ENCODE measurements at regions not wholly inside any gene's neighbourhood (a gene's known extent, or its start where the extent isn't known, plus 50 kb on each side); places are given as distances from the start of the nearest gene placed in this dataset.
"Not testable (repeated sequence)": the region's sequence is repeated elsewhere in the genome, so short reads cannot be mapped to it uniquely, and the experiment has no call there.

DNA sequence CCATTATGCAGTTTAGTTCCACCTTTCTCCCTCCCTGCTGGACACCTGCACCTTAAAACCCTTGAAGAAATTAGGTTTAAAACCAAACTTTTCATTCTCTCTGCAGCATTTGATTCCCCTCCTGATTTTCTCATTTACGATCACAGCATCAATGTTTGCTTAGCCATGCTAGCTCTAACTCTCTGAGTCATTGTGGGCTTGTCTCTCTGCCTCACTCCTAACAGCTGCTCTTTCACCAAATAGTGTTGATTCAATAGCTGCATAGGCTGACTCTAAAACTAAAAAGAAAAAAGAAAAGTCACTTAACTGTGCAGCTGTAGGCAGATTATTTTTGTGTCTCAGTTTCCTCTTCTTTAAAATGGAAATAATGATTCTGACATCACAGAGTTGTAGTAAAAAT, 1124.9 kb downstream of the DIAPH3 start:
- no peak for DNase-seq

- DNase-seq, result no peak
These were observed 1120.7 kb downstream of the DIAPH3 start for GRCh38 chr13:59043016-59043415.

GRCh38 chr13:59047546-59047945, 1116.2 kb downstream of the DIAPH3 start:
- no peak for DNase-seq

DNA sequence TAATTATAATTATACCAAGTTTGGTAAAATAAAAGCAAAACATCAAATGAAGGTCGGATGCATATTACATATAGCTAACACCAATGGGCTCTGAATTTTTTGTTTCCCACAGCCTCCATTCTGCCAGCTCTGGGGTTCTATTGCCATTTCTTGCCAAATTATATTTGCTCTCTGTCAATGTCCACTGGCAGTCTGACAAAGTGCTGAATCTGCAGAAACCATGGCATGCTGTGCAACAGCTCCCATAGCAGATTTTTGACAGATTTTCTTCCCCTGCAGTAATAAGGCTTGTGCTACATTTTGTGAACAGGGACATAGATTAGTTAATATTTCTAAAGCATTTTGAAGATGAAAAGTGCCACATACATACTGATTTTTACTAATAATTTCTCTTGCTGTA, 1102.1 kb downstream of the DIAPH3 start:
- DNase-seq, result no peak

DNA sequence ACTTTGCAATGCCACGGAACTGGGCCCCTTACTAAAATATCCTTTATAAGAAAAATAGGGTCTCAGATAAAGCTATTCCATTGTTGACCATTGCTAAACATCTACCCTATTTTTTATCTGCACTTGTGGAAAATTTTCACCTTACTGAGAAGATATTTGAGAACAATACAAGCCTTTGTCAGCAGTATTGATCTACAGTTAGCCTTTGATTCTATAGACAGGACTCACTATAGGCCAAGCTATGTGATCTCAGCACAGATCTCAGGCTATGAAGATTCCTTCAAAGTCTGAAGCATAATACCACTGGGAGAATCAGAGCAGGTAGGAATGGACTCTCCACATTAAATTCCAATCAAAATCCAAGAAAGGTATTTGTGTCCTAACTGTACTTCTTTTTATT, 1099.7 kb downstream of the DIAPH3 start:
- no peak for DNase-seq

GRCh38 chr13:59076386-59076785, 1087.3 kb downstream of the DIAPH3 start:
- not testable (repeated sequence) for DNase-seq

GRCh38 chr13:59086147-59086546, 1077.6 kb downstream of the DIAPH3 start:
- no peak for DNase-seq

- DNase-seq, result no peak
These were observed 1075.0 kb downstream of the DIAPH3 start for GRCh38 chr13:59088716-59089115.

- DNase-seq, result no peak
These were observed 1069.5 kb downstream of the DIAPH3 start for GRCh38 chr13:59094181-59094580.

DNA sequence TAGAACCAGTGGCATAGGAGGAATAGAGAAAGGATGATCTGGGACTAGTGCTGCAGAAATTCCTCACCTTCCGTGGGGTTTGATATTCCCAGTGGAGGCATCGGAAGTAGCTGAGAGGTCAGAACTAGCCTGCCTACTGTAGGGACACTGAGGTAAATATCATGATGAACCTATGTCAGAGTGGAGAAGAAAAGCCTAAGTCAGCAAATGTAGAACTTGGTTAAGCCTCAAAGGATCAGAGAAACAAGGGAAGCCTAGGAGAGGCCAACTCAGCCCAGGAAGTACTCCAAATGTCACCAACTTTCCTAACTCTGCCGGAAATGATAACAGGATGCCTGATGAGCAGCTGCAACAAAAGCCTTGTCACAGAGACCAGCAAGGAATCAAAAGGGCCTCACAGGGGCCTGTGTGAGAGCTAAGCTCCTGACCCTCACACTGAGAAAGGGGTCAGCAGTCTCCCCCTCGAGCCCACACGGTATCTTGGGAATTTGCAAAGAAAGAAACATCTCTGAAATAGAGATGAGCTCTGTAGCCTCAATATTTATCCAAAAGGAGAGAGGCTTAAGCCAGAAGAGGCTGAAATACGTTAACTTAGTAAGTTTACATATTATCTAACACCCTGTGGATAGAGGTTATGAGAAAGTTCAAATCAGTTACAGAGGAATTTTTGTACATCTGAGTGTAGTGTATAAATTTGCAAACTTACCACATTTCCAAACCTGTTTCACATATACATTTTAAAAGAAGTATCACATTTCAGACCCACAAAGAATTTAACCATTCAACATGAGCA, 1064.3 kb downstream of the DIAPH3 start:
- no peak for DNase-seq

DNA sequence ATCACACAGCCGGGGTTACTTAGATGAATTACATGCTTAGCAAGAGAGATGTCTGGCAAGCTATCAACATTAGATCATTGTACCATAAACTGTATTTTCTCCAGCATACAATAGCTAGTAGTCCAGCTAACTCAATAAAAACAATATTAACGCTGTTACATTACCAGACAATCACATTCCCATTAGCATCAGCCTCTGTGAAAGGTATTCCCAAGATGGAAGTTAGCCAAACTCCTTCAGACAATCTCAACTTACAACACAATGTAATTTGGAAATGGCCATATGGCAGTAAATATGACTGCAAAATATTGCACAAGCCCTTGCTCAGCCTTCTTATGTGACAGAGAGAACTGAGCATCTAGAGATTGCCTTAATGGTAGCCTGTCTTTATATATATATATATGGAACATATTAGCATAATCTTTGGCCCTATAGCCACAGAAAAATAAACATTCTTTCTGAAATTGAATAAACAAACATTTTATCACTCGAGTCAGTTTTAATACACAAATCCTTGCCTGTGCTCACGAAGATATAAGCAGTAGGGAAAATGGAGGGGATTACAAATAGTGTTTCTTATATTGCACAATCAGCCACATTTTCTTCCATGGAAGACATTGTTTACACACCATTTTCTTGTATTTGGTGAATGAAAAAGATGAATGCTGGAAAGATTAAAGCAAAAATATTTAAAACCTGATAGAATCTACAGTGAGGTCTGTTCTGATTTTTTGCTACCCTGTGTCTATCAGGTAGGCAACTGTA, 1060.5 kb downstream of the DIAPH3 start:
- no peak for DNase-seq

GRCh38 chr13:59111751-59112171, 1052.0 kb downstream of the DIAPH3 start:
- no peak for DNase-seq

GRCh38 chr13:59112221-59112718, 1051.5 kb downstream of the DIAPH3 start:
- no peak for DNase-seq

DNA sequence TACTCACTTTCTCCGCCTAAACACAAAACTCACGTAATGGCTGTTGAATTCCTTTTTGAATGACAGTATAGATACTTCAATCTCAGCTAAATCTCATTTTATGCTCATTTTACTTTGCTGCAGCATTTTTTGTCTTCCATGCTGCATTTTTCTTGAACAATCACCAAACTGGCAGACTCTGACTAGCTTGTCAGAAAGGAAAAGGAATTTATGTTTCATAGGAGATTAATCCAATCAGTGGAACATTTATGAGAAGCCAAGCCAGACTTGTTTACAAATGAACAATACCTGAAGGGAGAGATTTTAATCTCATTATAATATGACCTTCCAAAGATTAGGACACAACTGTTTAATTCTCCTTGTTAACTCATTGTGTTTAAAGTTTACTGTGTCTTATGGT, 1044.3 kb downstream of the DIAPH3 start:
- DNase-seq, result no peak

- DNase-seq, result no peak
These were observed 1043.4 kb downstream of the DIAPH3 start for GRCh38 chr13:59120297-59120843.

DNA sequence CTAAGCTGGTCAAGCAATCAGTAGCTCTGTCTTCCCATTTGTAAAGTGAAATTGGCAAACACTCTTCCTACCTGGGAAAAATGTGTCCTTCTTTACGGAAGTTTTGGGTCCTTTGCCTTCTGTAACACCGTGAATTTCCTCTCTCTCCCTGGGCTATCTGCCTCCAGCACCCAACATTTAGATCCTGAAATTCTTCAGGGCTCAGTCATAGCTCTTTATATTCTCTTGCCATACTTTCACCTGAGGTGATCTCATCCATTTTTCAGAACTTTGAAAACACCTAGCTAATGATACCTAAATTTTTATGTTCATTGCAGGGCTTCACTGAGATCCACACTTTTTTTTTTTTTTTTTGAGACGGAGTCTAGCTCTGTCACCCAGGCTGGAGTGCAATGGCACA, 1042.2 kb downstream of the DIAPH3 start:
- DNase-seq, result no peak

- no peak for DNase-seq
These were observed 1037.3 kb downstream of the DIAPH3 start for GRCh38 chr13:59126474-59126873.

DNA sequence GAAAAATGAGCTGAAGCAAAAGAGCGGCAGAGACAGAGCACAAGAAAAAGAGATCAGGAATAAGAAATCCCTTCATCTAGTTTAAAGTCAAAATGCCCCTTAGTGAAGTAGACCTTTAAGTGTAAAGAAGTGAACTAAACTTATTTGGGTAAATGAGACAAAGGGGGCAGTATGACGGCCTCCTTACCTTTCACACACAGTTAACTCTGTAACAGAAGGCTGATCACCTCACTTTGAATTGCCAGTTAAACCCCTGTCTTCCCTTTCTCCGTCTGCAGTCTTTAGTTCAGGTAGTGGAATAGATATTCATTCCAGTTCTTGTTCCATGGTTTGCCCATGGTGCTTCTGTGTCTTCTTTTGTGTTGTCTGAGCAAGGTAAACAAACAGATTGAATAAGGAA, 1029.8 kb downstream of the DIAPH3 start:
- DNase-seq, result no peak

DNA sequence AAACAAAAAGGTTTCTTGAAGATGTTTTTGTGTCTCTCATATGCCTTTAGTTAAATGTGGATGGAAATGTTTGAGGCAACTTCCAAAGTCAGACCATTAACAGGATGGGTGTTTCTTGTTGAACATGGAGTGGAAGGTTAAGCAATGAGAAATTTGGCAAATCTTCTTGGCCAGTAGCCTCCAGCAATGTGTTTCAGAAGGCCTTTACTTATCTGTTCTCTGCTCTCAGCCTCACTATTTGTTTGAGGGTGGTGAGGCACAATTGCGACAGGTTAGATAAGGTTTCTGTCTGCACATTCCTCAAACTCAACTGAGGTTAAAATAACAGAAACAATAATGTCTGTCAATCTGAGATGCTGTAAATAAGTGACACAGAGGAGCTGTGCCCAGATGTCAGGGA, 1019.0 kb downstream of the DIAPH3 start:
- DNase-seq, result no peak

DNA sequence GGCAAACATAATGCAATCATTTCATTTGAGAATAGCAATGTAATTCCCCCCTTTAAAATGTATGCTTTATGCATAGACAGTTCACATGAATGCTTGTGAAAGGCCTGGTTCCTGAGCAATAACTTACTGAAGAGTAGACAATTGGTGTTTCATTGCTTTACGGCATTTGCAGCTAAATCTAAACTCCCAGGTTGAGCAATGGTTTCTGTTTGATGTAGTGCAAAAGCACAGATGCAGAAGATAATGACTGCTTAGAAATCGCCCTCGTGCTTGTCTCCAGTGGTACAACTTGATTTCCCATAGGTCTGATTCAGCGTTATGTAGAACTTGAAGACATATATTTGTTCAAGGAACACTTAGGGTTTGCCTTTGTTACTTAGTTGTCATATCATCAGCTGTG, 1018.3 kb downstream of the DIAPH3 start:
- DNase-seq, result no peak

GRCh38 chr13:59157181-59157580, 1006.5 kb downstream of the DIAPH3 start:
- DNase-seq, result no peak

DNA sequence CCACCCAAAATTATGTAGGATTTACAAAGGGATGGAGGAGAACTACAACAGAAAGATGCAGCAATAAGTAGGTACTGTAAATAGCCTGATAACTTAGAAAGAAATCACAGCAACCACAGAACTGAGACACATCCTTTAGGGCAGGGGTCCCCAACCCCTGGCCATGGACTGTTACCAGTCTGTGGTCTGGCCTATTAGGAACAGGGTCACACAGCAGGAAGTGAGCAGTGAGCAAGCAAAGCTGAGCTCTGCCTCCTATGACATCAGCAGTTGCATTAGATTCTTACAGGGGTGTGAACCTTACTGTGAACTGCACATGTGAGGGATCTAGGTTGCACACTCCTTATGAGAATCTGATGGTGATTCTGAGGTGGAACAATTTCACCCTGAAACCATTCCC, 997.6 kb downstream of the DIAPH3 start:
- DNase-seq, result no peak

DNA sequence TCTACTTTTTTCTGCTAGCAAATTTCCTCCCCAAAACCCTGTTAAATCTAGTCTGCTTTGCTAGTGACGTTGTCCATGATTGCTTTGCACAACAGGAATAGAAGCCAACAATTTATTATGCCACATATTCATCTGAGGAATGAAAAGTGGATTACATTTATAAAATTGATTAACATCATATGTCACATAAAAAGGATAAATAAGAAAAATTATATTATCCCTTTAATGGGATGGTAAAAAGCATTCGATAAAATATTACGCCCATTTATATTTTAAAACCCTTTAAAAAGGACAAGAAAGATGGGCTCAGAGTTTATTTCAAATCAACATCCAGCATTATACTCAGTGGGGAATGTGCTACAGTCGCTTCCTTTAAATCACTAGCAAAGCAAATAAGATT, 991.7 kb downstream of the DIAPH3 start:
- DNase-seq, result no peak

DNA sequence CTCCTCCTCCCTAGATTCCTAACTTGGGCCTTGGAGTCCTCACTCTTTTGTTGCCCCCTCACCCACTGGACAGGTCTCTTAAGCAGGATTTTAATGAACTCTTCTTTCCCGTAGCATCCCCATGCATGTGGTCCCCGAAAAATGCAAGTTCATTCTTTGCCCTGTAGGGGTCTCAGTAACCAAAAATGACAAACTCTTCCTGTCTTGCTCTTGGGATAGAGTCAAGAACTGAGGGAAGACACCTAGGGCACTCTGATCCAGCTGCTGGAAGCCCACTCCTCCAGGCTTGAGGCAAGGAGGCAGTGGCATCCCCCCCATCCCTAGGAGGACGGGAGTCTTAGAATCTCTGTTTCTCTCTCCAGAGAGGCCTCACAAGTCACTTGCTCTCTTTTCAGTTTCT, 987.0 kb downstream of the DIAPH3 start:
- DNase-seq, result no peak
